Stimulated activated CD8-positive, alpha-beta memory T cell treated with anti-CD3 and anti-CD28 coated beads, Interleukin-7, amount 100 ng/mL, for 4 hours (primary cell): ENCODE measurements at regions not wholly inside any gene's neighbourhood (a gene's known extent, or its start where the extent isn't known, plus 50 kb on each side); places are given as distances from the start of the nearest gene placed in this dataset.
A peak's percentile ranks its signal among the peaks of the same experiment; 100 is the strongest.
"Not testable (repeated sequence)": the region's sequence is repeated elsewhere in the genome, so short reads cannot be mapped to it uniquely, and the experiment has no call there.

ENCODE experiments used
- DNase-seq, 2 donors: peaks; one replicate each; pipeline ENCODE4 v3.0.0-alpha.2; 2020; ENCODE audit warnings: low read depth in 2 of 2

- DNase-seq: no peak
Measured at GRCh38 chr1:157227700-157228099, 89.5 kb upstream of the ETV3 start.

GRCh38 chr1:157226739-157227138 lies 88.5 kb upstream of the ETV3 start:
- DNase-seq: no peak

DNA sequence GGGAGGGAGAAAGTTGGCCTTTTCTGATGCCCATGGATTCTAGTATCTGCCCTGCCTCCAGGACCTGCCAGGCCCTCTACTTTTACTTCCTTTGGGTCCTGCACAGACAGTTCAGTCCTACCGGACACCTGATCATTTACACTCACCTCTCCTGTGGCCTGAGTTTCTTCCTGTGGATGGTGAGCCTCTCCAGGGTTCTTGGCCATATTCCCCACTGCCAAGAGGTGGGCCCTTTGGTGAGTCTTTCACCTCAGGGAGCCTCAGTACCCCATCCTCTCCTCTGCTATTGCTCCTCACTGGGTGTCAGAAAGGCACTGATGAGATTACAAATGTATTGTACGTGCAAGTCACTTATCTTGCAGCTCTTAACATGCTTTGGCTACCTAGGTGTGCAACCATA lies 81.4 kb upstream of the ETV3 start:
- DNase-seq: no peak

DNA sequence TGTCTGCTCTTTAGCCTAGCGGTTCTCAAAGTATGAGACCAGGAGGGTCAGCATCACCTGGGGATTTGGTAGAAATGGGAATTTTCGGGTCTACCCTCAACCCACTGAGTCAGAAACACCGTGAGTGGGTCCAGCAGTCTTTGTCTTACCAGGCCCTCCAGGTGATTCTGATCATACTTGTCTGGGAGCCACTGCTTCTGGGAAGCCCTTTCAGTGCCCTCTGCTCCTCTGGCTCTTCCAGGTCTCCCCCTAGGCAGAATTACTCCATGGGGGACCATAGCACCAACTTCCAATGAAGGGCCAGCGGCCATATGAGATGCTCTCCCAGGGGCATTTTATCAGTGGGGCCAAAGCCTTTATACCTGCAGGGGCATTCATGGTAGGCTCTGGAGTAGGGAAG lies 81.0 kb upstream of the ETV3 start:
- DNase-seq: no peak

DNA sequence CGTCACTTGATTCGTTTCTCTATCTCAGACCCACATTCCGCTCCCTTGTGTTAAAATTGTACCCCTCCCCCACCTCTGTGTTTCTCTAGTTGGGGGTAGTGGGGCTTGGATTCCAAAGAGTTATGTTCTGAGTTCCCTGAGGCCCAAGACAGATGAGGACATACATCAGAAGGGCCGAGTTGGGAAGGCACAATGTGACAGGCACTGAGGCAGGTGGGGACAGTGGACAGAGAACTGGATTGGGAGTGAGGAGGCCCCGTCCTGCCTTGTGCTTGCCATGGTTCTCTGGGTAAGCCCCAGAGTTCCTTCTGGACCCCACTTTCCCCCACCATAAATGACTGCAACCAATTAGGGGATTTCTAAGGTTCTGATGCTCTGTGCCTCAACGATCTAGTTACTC lies 80.5 kb upstream of the ETV3 start:
- DNase-seq: no peak

DNA sequence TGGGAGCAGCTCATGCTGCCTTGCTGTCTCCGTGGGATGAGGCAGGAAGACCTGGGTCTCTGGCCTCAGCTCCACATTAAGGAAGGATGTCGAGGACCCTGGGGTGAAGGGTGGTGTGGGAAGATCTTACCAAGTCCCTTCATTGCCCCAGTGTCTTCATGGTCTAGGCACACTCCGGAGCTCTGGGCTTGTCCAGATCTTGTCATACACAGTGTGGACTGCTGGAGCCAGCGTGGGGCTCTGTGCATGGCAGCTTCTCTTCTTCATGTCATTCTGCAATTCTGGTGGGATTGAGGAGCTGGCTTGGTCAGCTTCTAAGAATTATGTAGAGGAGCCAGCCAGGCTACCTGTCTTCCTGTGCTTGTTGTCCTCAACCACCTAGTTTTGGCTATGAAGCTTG lies 79.3 kb upstream of the ETV3 start:
- DNase-seq: no peak

DNA sequence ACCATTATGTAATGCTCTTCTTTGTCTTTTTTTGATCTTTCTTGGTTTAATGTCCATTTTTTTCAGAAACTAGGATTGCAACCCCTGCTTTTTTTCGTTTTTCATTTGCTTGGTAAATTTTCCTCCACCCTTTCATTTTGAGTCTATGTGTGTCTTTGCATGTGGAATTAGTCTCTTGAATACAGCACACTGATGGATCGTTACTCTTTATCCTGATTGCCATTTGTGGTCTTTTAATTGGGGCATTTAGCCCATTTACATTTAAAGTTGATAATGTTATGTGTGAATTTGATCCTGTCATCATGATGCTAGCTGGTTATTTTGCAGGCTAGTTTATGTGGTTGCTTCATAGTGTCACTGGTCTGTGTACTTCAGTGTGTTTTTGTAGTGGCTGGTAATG lies 75.6 kb upstream of the ETV3 start:
- no peak for DNase-seq

DNA sequence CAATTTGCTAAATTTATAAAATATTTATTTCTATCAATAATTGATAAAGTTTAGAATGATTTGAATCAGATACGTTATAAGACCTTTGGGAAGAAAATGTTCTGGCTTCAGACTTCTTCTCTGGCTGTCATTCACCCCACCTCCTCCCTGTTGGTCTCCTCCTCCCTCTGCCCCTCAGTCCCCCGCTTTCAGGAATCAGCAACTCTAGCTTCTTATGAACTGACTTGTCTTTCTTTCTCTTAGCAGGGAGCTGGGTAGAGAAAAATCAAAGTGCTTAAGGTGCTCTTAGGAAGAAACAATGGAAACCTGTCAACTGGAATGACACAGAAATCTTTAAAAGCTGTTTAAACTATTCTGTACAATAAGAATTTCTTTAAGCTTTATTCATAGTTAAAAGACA lies 71.3 kb upstream of the ETV3 start:
- no peak for DNase-seq

- not testable (repeated sequence) for DNase-seq
Measured at GRCh38 chr1:157205982-157206381, 67.8 kb upstream of the ETV3 start.

GRCh38 chr1:157203166-157203565 lies 65.0 kb upstream of the ETV3 start:
- DNase-seq: no peak

GRCh38 chr1:157202331-157202730 lies 64.1 kb upstream of the ETV3 start:
- no peak for DNase-seq

GRCh38 chr1:157201767-157202166 lies 63.6 kb upstream of the ETV3 start:
- no peak for DNase-seq

- DNase-seq: no peak
Measured at GRCh38 chr1:157200451-157200850, 62.3 kb upstream of the ETV3 start.

GRCh38 chr1:157199421-157199755 lies 61.2 kb upstream of the ETV3 start:
- DNase-seq: no peak

DNA sequence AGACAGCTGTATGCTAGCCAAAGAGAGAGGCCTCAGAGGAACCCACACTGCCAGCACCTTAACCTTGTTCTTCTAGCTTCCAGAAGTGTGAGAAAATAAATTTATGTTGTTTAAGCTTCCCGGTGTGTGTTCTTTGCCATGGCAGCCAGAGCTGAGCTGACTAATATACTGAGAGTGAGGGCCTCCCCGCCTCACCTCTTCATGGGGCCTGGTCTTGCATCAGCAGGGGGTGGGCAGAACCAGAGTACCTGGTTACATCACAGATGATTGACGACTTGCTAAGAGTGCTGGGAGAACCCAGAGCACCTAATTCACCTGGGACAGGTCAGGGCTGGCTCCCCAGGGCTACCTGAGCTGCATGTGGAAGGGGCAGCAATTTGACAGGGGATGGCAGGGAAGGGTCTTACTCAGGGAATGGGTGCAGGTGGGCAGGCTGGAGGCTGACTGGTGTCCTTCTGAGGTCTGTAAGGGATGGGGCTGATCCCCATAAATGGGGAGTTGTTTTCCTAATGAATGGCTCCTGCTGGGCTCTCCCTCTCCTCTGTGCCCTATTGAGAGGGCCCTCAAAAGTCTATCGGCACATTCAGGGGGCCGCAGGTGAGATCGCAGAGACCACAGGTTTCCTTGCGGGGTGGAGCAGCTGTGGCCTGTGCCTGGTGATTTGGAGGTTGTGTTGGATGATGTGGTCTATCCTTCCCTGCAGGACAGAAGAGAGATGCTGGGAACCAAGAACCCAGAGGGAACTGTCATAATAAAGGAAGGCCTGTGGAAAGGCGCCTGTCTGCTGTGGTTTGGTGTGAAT lies 60.6 kb upstream of the ETV3 start:
- DNase-seq: no peak

DNA sequence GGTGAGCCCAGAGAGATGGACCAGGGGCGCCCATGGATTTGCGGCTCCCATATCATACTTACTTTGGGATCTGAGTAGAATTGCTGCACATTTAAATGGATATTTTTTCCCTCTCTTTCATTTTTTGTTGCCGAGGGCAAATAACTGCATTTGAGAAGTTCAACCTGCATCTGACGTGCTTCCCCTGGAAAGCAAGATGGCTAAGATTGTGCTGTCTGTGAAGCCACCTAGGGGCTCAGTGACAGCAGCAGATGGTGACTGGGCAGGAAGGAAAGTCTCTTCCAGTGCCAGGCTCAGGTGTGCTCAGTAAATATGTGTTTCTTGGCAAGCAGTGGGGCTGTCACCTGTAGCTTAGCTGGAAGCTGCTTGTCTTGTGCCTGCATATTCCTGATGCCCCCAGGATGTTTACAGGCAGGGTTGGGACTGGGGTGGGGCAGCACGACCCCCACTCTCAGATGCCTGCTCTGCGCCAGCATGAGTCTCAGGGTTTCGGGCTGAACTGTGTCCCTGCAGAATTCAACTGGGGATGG lies 59.8 kb upstream of the ETV3 start:
- DNase-seq: no peak

DNA sequence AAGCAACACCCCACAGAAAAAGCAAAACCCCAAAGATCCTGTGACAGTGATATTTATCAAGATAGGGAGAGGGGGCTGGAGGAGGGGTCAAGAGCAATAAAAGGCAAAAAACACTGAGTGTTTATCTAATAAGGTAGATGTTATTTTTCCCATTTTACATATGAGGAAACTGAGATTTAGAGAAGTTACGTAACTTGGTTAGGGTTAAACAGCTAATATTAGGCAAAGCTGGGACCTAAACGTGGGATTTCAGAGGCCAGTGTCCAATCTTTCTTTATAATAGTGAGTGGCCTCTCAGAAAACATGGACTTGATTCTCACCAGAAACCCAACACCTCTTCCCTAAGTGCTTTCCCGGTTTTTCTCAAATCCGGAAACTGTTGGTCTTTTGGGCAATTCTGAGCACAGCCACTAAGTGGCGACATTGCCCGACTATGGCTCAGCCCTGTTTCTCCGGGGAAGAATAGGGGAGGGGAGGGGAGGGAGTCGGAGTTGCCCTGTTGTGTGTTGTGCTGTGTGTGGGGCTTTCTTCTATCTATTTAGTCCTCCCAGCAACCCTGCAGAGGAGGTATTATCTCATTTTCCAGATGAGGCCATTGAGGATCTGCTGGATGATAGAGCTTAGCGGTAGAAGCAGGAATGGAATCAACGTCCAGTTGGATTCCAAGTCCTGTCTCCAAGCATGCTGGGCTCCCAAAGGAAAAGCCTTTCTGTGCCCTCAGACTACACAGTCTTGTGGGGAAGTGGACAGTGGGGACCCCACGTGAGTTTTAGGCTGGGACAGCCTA lies 58.7 kb upstream of the ETV3 start:
- DNase-seq: not testable (repeated sequence)

GRCh38 chr1:157196245-157196543 lies 58.0 kb upstream of the ETV3 start:
- no peak for DNase-seq

GRCh38 chr1:157195521-157196244 lies 57.5 kb upstream of the ETV3 start:
- DNase-seq: no peak

- no peak for DNase-seq
Measured at GRCh38 chr1:157194731-157195520, 56.7 kb upstream of the ETV3 start.

DNA sequence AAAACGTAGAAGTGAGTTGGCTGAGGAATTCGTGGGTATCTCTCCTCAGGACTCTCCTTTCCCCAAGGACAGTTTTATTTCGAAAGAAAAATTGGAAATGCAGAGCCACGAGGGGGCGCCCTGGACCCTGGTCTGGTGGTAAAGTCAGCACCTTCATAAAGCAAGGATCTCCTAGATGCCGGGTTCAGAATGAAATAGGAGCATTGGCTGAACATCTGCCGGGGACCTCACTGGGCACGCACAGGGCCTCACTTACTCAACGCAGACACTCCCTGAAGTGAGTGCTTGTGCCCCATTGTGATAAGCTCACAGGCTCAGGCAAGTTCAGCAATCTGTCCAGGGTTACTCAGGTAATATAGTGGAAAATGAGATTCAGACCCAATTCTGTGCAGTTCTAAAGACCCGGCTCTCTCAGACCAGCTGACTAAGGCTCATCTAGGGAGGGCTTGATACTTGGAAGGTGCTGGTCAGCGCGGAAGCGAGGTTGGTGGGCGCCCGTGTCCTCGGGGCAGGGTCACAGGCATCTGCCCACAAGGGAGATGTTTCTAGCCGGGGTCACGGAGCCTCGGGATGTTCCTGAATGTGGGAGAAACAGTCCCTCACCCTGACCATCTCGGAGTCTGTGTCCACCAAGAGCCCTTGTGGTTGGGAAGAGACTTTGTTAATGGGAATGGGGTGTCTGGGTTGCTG lies 55.7 kb upstream of the ETV3 start:
- peak in 1 of 2 donors; percentile 15 for DNase-seq
